H9 (cell line): ENCODE measurements at regions not wholly inside any gene's neighbourhood (a gene's known extent, or its start where the extent isn't known, plus 50 kb on each side); places are given as distances from the start of the nearest gene placed in this dataset.

ENCODE experiments used
- DNase-seq: peaks from one replicate; pipeline ENCODE4 v3.0.0-alpha.2; 2017
- H2AFZ ChIP-seq: one replicate; pipeline ENCODE4 v1.6.1; 2013; ENCODE audit warnings: mild to moderate bottlenecking, low read length, control low read depth, moderate library complexity
- H2AK5ac ChIP-seq: 2 replicates; pipeline ENCODE4 v1.6.1; 2013; ENCODE audit warnings: low read length, control low read depth, mixed read lengths; ENCODE audit not compliant: insufficient read length
- H2BK120ac ChIP-seq: one replicate; pipeline ENCODE4 v1.6.1; 2013; ENCODE audit warnings: low read depth, mild to moderate bottlenecking, low read length, control low read depth, inconsistent platforms; ENCODE audit not compliant: poor library complexity, severe bottlenecking
- H2BK12ac ChIP-seq: 2 replicates; pipeline ENCODE4 v1.6.1; 2013; ENCODE audit warnings: low read length, control low read depth, mixed read lengths, low read depth; ENCODE audit not compliant: insufficient read length
- H2BK15ac ChIP-seq: 2 replicates; pipeline ENCODE4 v1.6.1; 2013; ENCODE audit warnings: low read depth, low read length, control low read depth
- H2BK20ac ChIP-seq: one replicate; pipeline ENCODE4 v1.6.1; 2013; ENCODE audit warnings: low read depth, mild to moderate bottlenecking, low read length, control low read depth, inconsistent platforms; ENCODE audit not compliant: poor library complexity, severe bottlenecking
- H2BK5ac ChIP-seq: 2 replicates; pipeline ENCODE4 v1.6.1; 2013; ENCODE audit warnings: low read length, control low read depth, mixed read lengths; ENCODE audit not compliant: insufficient read length
- H3K14ac ChIP-seq: 2 replicates; pipeline ENCODE4 v1.6.1; 2013; ENCODE audit warnings: low read length, control low read depth; ENCODE audit not compliant: insufficient read depth
- H3K18ac ChIP-seq: 2 replicates; pipeline ENCODE4 v1.6.1; 2013; ENCODE audit warnings: low read depth, mild to moderate bottlenecking, mixed read lengths, low read length, control low read depth; ENCODE audit not compliant: insufficient read length
- H3K23ac ChIP-seq: 2 replicates; pipeline ENCODE4 v1.6.1; 2013; ENCODE audit warnings: low read length, control low read depth, mixed read lengths, low read depth; ENCODE audit not compliant: insufficient read length
- H3K23me2 ChIP-seq: 2 replicates; pipeline ENCODE4 v1.6.1; 2013; ENCODE audit warnings: low read depth, mild to moderate bottlenecking, mixed read lengths, low read length, control low read depth; ENCODE audit not compliant: insufficient read length, poor library complexity, severe bottlenecking
- H3K27ac ChIP-seq: 2 replicates; pipeline ENCODE4 v1.5.1; 2013; ENCODE audit warnings: low read length, control low read depth, mixed read lengths, low read depth; ENCODE audit not compliant: insufficient read length
- H3K27me3 ChIP-seq: 2 replicates; pipeline ENCODE4 v1.6.1; 2013; ENCODE audit warnings: low read length, control low read depth, inconsistent platforms; ENCODE audit not compliant: insufficient read depth
- H3K4ac ChIP-seq: 2 replicates; pipeline ENCODE4 v1.6.1; 2013; ENCODE audit warnings: low read depth, mild to moderate bottlenecking, control low read depth, inconsistent platforms, low read length, moderate library complexity
- H3K4me1 ChIP-seq: 2 replicates; pipeline ENCODE4 v1.6.1; 2013; ENCODE audit warnings: low read length, control low read depth, inconsistent platforms; ENCODE audit not compliant: insufficient read depth
- H3K4me2 ChIP-seq: 2 replicates; pipeline ENCODE4 v1.6.1; 2013; ENCODE audit warnings: low read length, control low read depth, mixed read lengths; ENCODE audit not compliant: insufficient read length, insufficient read depth
- H3K56ac ChIP-seq: 2 replicates; pipeline ENCODE4 v1.6.1; 2013; ENCODE audit warnings: low read depth, mild to moderate bottlenecking, mixed read lengths, low read length, control low read depth; ENCODE audit not compliant: insufficient read length
- H3K79me1 ChIP-seq: 2 replicates; pipeline ENCODE4 v1.6.1; 2013; ENCODE audit warnings: low read depth, mild to moderate bottlenecking, moderate library complexity, low read length, control low read depth, inconsistent platforms; ENCODE audit not compliant: insufficient read depth, poor library complexity, severe bottlenecking
- H3K79me2 ChIP-seq: 2 replicates; pipeline ENCODE4 v1.6.1; 2013; ENCODE audit warnings: low read length, control low read depth, inconsistent platforms; ENCODE audit not compliant: insufficient read depth
- H3K9ac ChIP-seq: 2 replicates; pipeline ENCODE4 v1.6.1; 2013; ENCODE audit warnings: low read length, control low read depth, mixed read lengths; ENCODE audit not compliant: insufficient read length; ENCODE audit errors: extremely low read depth
- H3K9me3 ChIP-seq: one replicate; pipeline ENCODE4 v1.6.1; 2013; ENCODE audit warnings: low read depth, low read length, inconsistent platforms; ENCODE audit not compliant: control insufficient read depth
- H3T11ph ChIP-seq: one replicate; pipeline ENCODE4 v1.6.1; 2013; ENCODE audit warnings: mild to moderate bottlenecking, low read length, control low read depth, inconsistent platforms
- H4K20me1 ChIP-seq: one replicate; pipeline ENCODE4 v1.6.1; 2013; ENCODE audit not compliant: control insufficient read depth, insufficient read length, insufficient read depth
- H4K5ac ChIP-seq: 2 replicates; pipeline ENCODE4 v1.6.1; 2013; ENCODE audit warnings: low read depth, mild to moderate bottlenecking, mixed read lengths, low read length, control low read depth; ENCODE audit not compliant: insufficient read length
- H4K8ac ChIP-seq: replicated peaks from 2 replicates; pipeline ENCODE4 v1.6.1; 2013; ENCODE audit warnings: low read length, control low read depth, mixed read lengths, low read depth; ENCODE audit not compliant: insufficient read length
- H4K91ac ChIP-seq: 2 replicates; pipeline ENCODE4 v1.6.1; 2013; ENCODE audit warnings: low read depth, mild to moderate bottlenecking, moderate library complexity, mixed read lengths, low read length, control low read depth; ENCODE audit not compliant: insufficient read length
- H3K27ac Mint-ChIP-seq, 3 experiments: 2 replicates in 2 of 3; 3 replicates in 1 of 3; pipeline ENCODE4 v1.8.0; 2020 to 2021; ENCODE audit warnings: mixed read lengths in 3 of 3, mild to moderate bottlenecking in 1 of 3, moderate library complexity in 1 of 3
- H3K27me3 Mint-ChIP-seq: 2 replicates; pipeline ENCODE4 v1.8.0; 2021; ENCODE audit warnings: low read depth, mild to moderate bottlenecking, moderate library complexity, mixed read lengths
- H3K36me3 Mint-ChIP-seq, 3 experiments: 2 replicates in 2 of 3; 3 replicates in 1 of 3; pipeline ENCODE4 v1.8.0; 2020 to 2021; ENCODE audit warnings: low read depth in 3 of 3, mixed read lengths in 3 of 3; ENCODE audit not compliant: insufficient read depth in 1 of 3
- H3K4me1 Mint-ChIP-seq, 2 experiments: 2 replicates each; pipeline ENCODE4 v1.8.0; 2020; ENCODE audit warnings: mixed read lengths in 2 of 2
- H3K4me3 Mint-ChIP-seq, 2 experiments: 2 replicates in 1 of 2; 3 replicates in 1 of 2; pipeline ENCODE4 v1.8.0; 2020 to 2021; ENCODE audit warnings: mild to moderate bottlenecking in 2 of 2, mixed read lengths in 2 of 2, moderate library complexity in 1 of 2
- H3K9me3 Mint-ChIP-seq, 2 experiments: 2 replicates in 1 of 2; 3 replicates in 1 of 2; pipeline ENCODE4 v1.8.0; 2020; ENCODE audit warnings: mild to moderate bottlenecking in 2 of 2, mixed read lengths in 2 of 2, moderate library complexity in 1 of 2
- WGBS: extraction: QIAGEN DNeasy Blood & Tissue Kit; methylation state at CpG from one replicate; pipeline ENCODE4 v1.1.7; 2013; ENCODE audit warnings: missing lambda C conversion rate, low lambda C conversion rate, mixed read lengths; ENCODE audit not compliant: insufficient read length; ENCODE audit errors: extremely low coverage; 5-methylcytosine and 5-hydroxymethylcytosine counted together
- TF ChIP-seq, protein P1 (sequence below): fragments of 200-600 bp; sonication (generic); conservative IDR thresholded peaks from 3 replicates; pipeline ENCODE4 v1.8.0; 2021; ENCODE audit warnings: antibody characterized with exemption, mild to moderate bottlenecking

DNA sequence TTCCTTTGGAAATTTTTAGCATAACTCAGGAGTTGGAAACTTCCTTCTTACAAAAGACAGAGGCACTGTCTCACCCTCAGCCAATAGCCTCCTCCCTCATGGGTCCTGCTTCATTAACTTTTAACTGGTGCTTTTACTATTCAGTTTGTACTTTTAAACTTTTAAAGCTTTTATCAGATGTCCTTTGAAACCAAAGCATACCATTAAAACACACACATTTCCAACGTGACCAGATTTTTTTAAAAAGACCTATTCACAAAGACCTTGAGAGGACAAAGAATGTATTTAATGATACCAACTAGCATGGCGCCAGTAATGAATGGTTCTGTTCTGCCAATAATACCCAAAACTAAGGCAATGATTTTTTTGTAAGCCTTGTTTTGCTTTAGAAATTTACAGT is 173.6 kb upstream of the EEA1 start:
- no peaks in the 10 kb centered on the region for H3K27me3 ChIP-seq
- H2AFZ ChIP-seq = no peak overlapping the region
- no peak overlapping the region for H2BK5ac ChIP-seq
- H2BK12ac ChIP-seq = no peak overlapping the region
- no peaks in the 10 kb centered on the region for H4K20me1 ChIP-seq
- no peak overlapping the region for H3K4me3 Mint-ChIP-seq
- no peaks in the 10 kb centered on the region for H3K9me3 Mint-ChIP-seq
- no peak overlapping the region for H3K56ac ChIP-seq
- H2BK20ac ChIP-seq = no peak overlapping the region
- no peaks in the 10 kb centered on the region for H3K79me2 ChIP-seq
- no peak overlapping the region for H3K9ac ChIP-seq
- H3K14ac ChIP-seq = no peak overlapping the region
- no CpG with 5 or more reads among the region's 2 CpGs for WGBS
- H3K18ac ChIP-seq = no peak overlapping the region
- no peaks in the 10 kb centered on the region for H3K23me2 ChIP-seq
- peaks cover 11% of the 10 kb centered on the region in 2 experiments for H3K4me1 Mint-ChIP-seq
- no peak overlapping the region for H2BK15ac ChIP-seq
- H2AK5ac ChIP-seq = no peak overlapping the region
- no peak for DNase-seq
- H3K9me3 ChIP-seq = no peaks in the 10 kb centered on the region
- no peak overlapping the region for H3K27ac ChIP-seq
- no peaks in the 10 kb centered on the region for H3K27me3 Mint-ChIP-seq
- H3K79me1 ChIP-seq = no peaks in the 10 kb centered on the region
- H3K4me1 ChIP-seq = peaks cover 2% of the 10 kb centered on the region; the same call in 1 of the 2 replicates
- no peak overlapping the region for H4K91ac ChIP-seq
- H3K4me2 ChIP-seq = no peak overlapping the region
- TF ChIP-seq, protein P1, sequence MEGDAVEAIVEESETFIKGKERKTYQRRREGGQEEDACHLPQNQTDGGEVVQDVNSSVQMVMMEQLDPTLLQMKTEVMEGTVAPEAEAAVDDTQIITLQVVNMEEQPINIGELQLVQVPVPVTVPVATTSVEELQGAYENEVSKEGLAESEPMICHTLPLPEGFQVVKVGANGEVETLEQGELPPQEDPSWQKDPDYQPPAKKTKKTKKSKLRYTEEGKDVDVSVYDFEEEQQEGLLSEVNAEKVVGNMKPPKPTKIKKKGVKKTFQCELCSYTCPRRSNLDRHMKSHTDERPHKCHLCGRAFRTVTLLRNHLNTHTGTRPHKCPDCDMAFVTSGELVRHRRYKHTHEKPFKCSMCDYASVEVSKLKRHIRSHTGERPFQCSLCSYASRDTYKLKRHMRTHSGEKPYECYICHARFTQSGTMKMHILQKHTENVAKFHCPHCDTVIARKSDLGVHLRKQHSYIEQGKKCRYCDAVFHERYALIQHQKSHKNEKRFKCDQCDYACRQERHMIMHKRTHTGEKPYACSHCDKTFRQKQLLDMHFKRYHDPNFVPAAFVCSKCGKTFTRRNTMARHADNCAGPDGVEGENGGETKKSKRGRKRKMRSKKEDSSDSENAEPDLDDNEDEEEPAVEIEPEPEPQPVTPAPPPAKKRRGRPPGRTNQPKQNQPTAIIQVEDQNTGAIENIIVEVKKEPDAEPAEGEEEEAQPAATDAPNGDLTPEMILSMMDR = no peak
- no peak overlapping the region for H3K23ac ChIP-seq
- H3K4ac ChIP-seq = no peak overlapping the region
- H4K5ac ChIP-seq = no peak overlapping the region
- H3T11ph ChIP-seq = no peak overlapping the region
- no peak overlapping the region for H2BK120ac ChIP-seq
- no peak overlapping the region for H3K27ac Mint-ChIP-seq
- H3K36me3 Mint-ChIP-seq = no peaks in the 10 kb centered on the region
- no peak overlapping the region for H4K8ac ChIP-seq
